ENCODE measurements at regions not wholly inside any gene's neighbourhood (a gene's known extent, or its start where the extent isn't known, plus 50 kb on each side); places are given as distances from the start of the nearest gene placed in this dataset.

DNA sequence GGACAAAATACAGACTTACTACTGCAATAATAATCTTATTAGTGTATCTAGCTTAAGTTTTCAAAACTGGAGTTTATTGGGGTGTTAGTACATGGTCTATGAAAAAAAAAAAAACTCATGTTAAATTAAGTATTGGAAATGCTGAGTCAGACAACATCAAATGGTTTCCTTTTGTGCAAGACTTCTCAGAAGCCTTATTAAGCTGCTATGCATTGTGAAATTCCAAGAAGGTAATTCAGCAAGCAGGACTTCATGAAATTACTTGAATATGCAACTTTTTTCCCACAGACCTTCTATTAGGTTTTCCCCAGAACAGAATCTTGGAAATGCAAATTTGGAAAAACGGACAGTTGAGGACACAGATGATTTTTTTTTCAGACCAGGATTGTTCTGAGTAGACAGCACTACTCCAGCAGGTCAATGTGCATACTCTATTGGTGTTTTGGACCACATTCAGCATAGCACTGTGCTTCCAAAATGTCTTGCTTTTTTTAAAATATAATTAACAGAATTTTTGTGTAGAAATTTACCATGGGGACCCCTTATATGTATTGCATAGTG lies 568.8 kb upstream of the TENM3 start:
- TF ChIP-seq, protein P1, sequence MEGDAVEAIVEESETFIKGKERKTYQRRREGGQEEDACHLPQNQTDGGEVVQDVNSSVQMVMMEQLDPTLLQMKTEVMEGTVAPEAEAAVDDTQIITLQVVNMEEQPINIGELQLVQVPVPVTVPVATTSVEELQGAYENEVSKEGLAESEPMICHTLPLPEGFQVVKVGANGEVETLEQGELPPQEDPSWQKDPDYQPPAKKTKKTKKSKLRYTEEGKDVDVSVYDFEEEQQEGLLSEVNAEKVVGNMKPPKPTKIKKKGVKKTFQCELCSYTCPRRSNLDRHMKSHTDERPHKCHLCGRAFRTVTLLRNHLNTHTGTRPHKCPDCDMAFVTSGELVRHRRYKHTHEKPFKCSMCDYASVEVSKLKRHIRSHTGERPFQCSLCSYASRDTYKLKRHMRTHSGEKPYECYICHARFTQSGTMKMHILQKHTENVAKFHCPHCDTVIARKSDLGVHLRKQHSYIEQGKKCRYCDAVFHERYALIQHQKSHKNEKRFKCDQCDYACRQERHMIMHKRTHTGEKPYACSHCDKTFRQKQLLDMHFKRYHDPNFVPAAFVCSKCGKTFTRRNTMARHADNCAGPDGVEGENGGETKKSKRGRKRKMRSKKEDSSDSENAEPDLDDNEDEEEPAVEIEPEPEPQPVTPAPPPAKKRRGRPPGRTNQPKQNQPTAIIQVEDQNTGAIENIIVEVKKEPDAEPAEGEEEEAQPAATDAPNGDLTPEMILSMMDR (IDR thresholded peaks at IDR 0.05) = no peak
- TF ChIP-seq POLR2A (IDR thresholded peaks at IDR 0.05) = no peak
